Duodenal mucosa (tissue), 2 donors: ENCODE measurements at regions not wholly inside any gene's neighbourhood (a gene's known extent, or its start where the extent isn't known, plus 50 kb on each side); places are given as distances from the start of the nearest gene placed in this dataset.
"Not testable (repeated sequence)": the region's sequence is repeated elsewhere in the genome, so short reads cannot be mapped to it uniquely, and the experiment has no call there.

Source experiments
- H3K27ac ChIP-seq: one replicate; pipeline ENCODE4 v1.7.0; 2013; ENCODE audit warnings: low read depth, low read length
- H3K27me3 ChIP-seq, 2 donors: one replicate each; pipeline ENCODE4 v1.7.0; 2013; ENCODE audit warnings: low read length in 2 of 2, control low read depth in 1 of 2; ENCODE audit not compliant: insufficient read depth in 2 of 2, control insufficient read depth in 1 of 2
- H3K36me3 ChIP-seq, 2 donors: one replicate each; pipeline ENCODE4 v1.7.0; 2013; ENCODE audit warnings: low read length in 2 of 2, control low read depth in 1 of 2; ENCODE audit not compliant: insufficient read depth in 2 of 2, control insufficient read depth in 1 of 2
- H3K4me1 ChIP-seq, 2 donors: one replicate each; pipeline ENCODE4 v1.7.0; 2013; ENCODE audit warnings: low read length in 2 of 2, control low read depth in 1 of 2; ENCODE audit not compliant: insufficient read depth in 2 of 2, control insufficient read depth in 1 of 2
- H3K4me3 ChIP-seq, 2 donors: one replicate each; pipeline ENCODE4 v1.7.0; 2013; ENCODE audit warnings: low read length in 2 of 2, low read depth in 1 of 2
- H3K9ac ChIP-seq, 2 donors: one replicate each; pipeline ENCODE4 v1.7.0; 2013; ENCODE audit warnings: low read length in 2 of 2, low read depth in 1 of 2
- H3K9me3 ChIP-seq, 2 donors: one replicate each; pipeline ENCODE4 v1.7.0; 2013; ENCODE audit warnings: low read length in 2 of 2, control low read depth in 1 of 2; ENCODE audit not compliant: control insufficient read depth in 1 of 2

- Histone ChIP-seq H3K9ac (no peak overlapping the region), H3K4me1 (no peaks in the 10 kb centered on the region), H3K4me3 (no peak overlapping the region), H3K9me3 (no peaks in the 10 kb centered on the region), H3K27me3 (no peaks in the 10 kb centered on the region), H3K27ac (no peak overlapping the region), H3K36me3 (no peaks in the 10 kb centered on the region)
Observed at GRCh38 chr3:174356596-174356995, 502.5 kb upstream of the NAALADL2 start.

GRCh38 chr3:174358252-174358651, 500.9 kb upstream of the NAALADL2 start:
- Histone ChIP-seq H3K9ac (no peak overlapping the region), H3K27me3 (no peaks in the 10 kb centered on the region), H3K4me1 (no peaks in the 10 kb centered on the region), H3K9me3 (no peaks in the 10 kb centered on the region), H3K36me3 (no peaks in the 10 kb centered on the region), H3K4me3 (no peak overlapping the region), H3K27ac (no peak overlapping the region)

- Histone ChIP-seq H3K27me3 (no peaks in the 10 kb centered on the region), H3K36me3 (no peaks in the 10 kb centered on the region), H3K9ac (no peak overlapping the region), H3K4me1 (no peaks in the 10 kb centered on the region), H3K27ac (no peak overlapping the region), H3K4me3 (no peak overlapping the region), H3K9me3 (no peaks in the 10 kb centered on the region)
Observed at GRCh38 chr3:174362556-174362955, 496.6 kb upstream of the NAALADL2 start.

GRCh38 chr3:174363256-174363655, 495.9 kb upstream of the NAALADL2 start:
- H3K36me3 ChIP-seq, result no peaks in the 10 kb centered on the region
- H3K4me3 ChIP-seq, result no peak overlapping the region
- no peak overlapping the region for H3K27ac ChIP-seq
- H3K9me3 ChIP-seq, result no peaks in the 10 kb centered on the region
- no peaks in the 10 kb centered on the region for H3K4me1 ChIP-seq
- H3K27me3 ChIP-seq, result no peaks in the 10 kb centered on the region
- H3K9ac ChIP-seq, result no peak overlapping the region

GRCh38 chr3:174365796-174366195, 493.3 kb upstream of the NAALADL2 start:
- Histone ChIP-seq H3K27ac (no peak overlapping the region), H3K4me3 (no peak overlapping the region), H3K9me3 (no peaks in the 10 kb centered on the region), H3K36me3 (no peaks in the 10 kb centered on the region), H3K27me3 (no peaks in the 10 kb centered on the region), H3K9ac (no peak overlapping the region), H3K4me1 (no peaks in the 10 kb centered on the region)

GRCh38 chr3:174366904-174367303, 492.2 kb upstream of the NAALADL2 start:
- H3K4me3 ChIP-seq, H3K4me1 ChIP-seq, H3K27ac ChIP-seq, H3K27me3 ChIP-seq, H3K9me3 ChIP-seq, H3K36me3 ChIP-seq, H3K9ac ChIP-seq: not testable (repeated sequence)

- no peaks in the 10 kb centered on the region for H3K9me3 ChIP-seq
- no peak overlapping the region for H3K4me3 ChIP-seq
- no peaks in the 10 kb centered on the region for H3K27me3 ChIP-seq
- H3K27ac ChIP-seq, result no peak overlapping the region
- no peaks in the 10 kb centered on the region for H3K36me3 ChIP-seq
- H3K9ac ChIP-seq, result no peak overlapping the region
- no peaks in the 10 kb centered on the region for H3K4me1 ChIP-seq
Observed at GRCh38 chr3:174376346-174376745, 482.8 kb upstream of the NAALADL2 start.

- H3K27ac ChIP-seq, result no peak overlapping the region
- H3K27me3 ChIP-seq, result no peaks in the 10 kb centered on the region
- no peaks in the 10 kb centered on the region for H3K9me3 ChIP-seq
- H3K4me1 ChIP-seq, result no peaks in the 10 kb centered on the region
- H3K4me3 ChIP-seq, result no peak overlapping the region
- H3K36me3 ChIP-seq, result no peaks in the 10 kb centered on the region
- H3K9ac ChIP-seq, result no peak overlapping the region
Observed at GRCh38 chr3:174377096-174377495, 482.0 kb upstream of the NAALADL2 start.

GRCh38 chr3:174377684-174378083, 481.4 kb upstream of the NAALADL2 start:
- Histone ChIP-seq H3K27me3 (no peaks in the 10 kb centered on the region), H3K9me3 (no peaks in the 10 kb centered on the region), H3K9ac (no peak overlapping the region), H3K27ac (no peak overlapping the region), H3K4me3 (no peak overlapping the region), H3K4me1 (no peaks in the 10 kb centered on the region), H3K36me3 (no peaks in the 10 kb centered on the region)

- Histone ChIP-seq H3K27me3 (no peaks in the 10 kb centered on the region), H3K9ac (no peak overlapping the region), H3K4me3 (no peak overlapping the region)
Observed at GRCh38 chr3:174382878-174383277, 476.3 kb upstream of the NAALADL2 start.

GRCh38 chr3:174387736-174388135, 471.4 kb upstream of the NAALADL2 start:
- Histone ChIP-seq H3K4me3 (no peak overlapping the region), H3K9ac (no peak overlapping the region), H3K9me3 (no peaks in the 10 kb centered on the region), H3K27ac (no peak overlapping the region), H3K36me3 (no peaks in the 10 kb centered on the region), H3K27me3 (no peaks in the 10 kb centered on the region), H3K4me1 (no peaks in the 10 kb centered on the region)

More at GRCh38 chr3:174382878-174383277, 476.3 kb upstream of the NAALADL2 start:
- no peaks in the 10 kb centered on the region for H3K36me3 ChIP-seq
- no peak overlapping the region for H3K27ac ChIP-seq
- no peaks in the 10 kb centered on the region for H3K4me1 ChIP-seq
- no peaks in the 10 kb centered on the region for H3K9me3 ChIP-seq
